AG09319 (cell line): ENCODE measurements at regions not wholly inside any gene's neighbourhood (a gene's known extent, or its start where the extent isn't known, plus 50 kb on each side); places are given as distances from the start of the nearest gene placed in this dataset.

ENCODE experiments used
- DNase-seq: peaks from one replicate; pipeline ENCODE4 v3.0.0-alpha.2; 2010; ENCODE audit warnings: low read depth; ENCODE audit errors: extremely low read depth
- CTCF ChIP-seq: IDR thresholded peaks from 2 replicates; pipeline ENCODE4 v1.5.1; 2011; ENCODE audit warnings: low read depth, mild to moderate bottlenecking, inconsistent platforms, low read length, moderate library complexity

GRCh38 chr5:127229185-127229889 lies 61.3 kb upstream of the MEGF10 start:
- TF ChIP-seq CTCF: peak; percentile 23
- no peak for DNase-seq

GRCh38 chr5:127231118-127231517 lies 59.5 kb upstream of the MEGF10 start:
- no peak for DNase-seq
- no peak for TF ChIP-seq CTCF

- TF ChIP-seq CTCF: no peak
- no peak for DNase-seq
These were observed 57.0 kb upstream of the MEGF10 start for GRCh38 chr5:127233590-127233989.

- TF ChIP-seq CTCF: no peak
- no peak for DNase-seq
These were observed 55.5 kb upstream of the MEGF10 start for GRCh38 chr5:127235136-127235535.

GRCh38 chr5:127236254-127236653 lies 54.3 kb upstream of the MEGF10 start:
- no peak for TF ChIP-seq CTCF
- DNase-seq: no peak
